ENCODE measurements at regions not wholly inside any gene's neighbourhood (a gene's known extent, or its start where the extent isn't known, plus 50 kb on each side); places are given as distances from the start of the nearest gene placed in this dataset.

- Histone ChIP-seq H3K9ac (ENCODE audit: control insufficient read depth, extremely low read depth, insufficient read depth, low read length) (no peak overlapping the region), H3K27me3 (ENCODE audit: control insufficient read depth, extremely low read depth, insufficient read depth, low read length) (no peaks in the 10 kb centered on the region), H3K36me3 (ENCODE audit: control insufficient read depth in 2 of 2, extremely low read depth in 1 of 2, insufficient read depth in 2 of 2, low read length in 2 of 2) (no peaks in the 10 kb centered on the region), H3K4me1 (ENCODE audit: control insufficient read depth, extremely low read depth, insufficient read depth, low read length) (peaks cover 12% of the 10 kb centered on the region), H3K79me2 (ENCODE audit: control insufficient read depth, insufficient read depth, low read length) (no peaks in the 10 kb centered on the region), H2AFZ (ENCODE audit: control insufficient read depth, low read length) (no peak overlapping the region), H3K4me3 (ENCODE audit: control insufficient read depth in 2 of 3, extremely low read depth in 1 of 3, insufficient read depth in 2 of 3, low read depth in 1 of 3, low read length in 3 of 3) (no peak overlapping the region), H3K9me3 (ENCODE audit: control insufficient read depth, low read depth, low read length) (no peaks in the 10 kb centered on the region), H3K9me1 (ENCODE audit: control insufficient read depth, extremely low read depth, insufficient read depth, low read length) (no peaks in the 10 kb centered on the region), H3K4me2 (ENCODE audit: control insufficient read depth, extremely low read depth, insufficient read depth, low read depth, low read length) (peak overlapping the region; percentile 29), H3K27ac (ENCODE audit: control insufficient read depth, insufficient read depth, low read length) (peak overlapping the region; percentile 31), H4K20me1 (ENCODE audit: control insufficient read depth, extremely low read depth, insufficient read depth, low read length) (no peaks in the 10 kb centered on the region)
- peak; percentile 60 to 76 (median 70) for TF ChIP-seq CTCF (optimal IDR thresholded peaks at IDR 0.05 in 1 of 3, IDR thresholded peaks at IDR 0.05 in 1 of 3, conservative IDR thresholded peaks at IDR 0.05 in 1 of 3; ENCODE audit: extremely low read depth in 1 of 3, insufficient read depth in 2 of 3, low read length in 3 of 3)
- TF ChIP-seq EZH2 (IDR thresholded peaks at IDR 0.05; ENCODE audit: low read length): no peak
- FAIRE-seq: peak; percentile 74
- dilution Hi-C loops (cut with MboI; ENCODE audit: extremely low pct_ligation_motif_present, low sequenced_read_pairs): no loop called here
- DNase-seq (ENCODE audit: low read depth, low spot score): no peak
Measured at GRCh38 chr13:38417727-38418126, 68.1 kb downstream of the UFM1 start.

GRCh38 chr13:38418286-38418685, 68.6 kb downstream of the UFM1 start:
- no peak for DNase-seq (ENCODE audit: low read depth, low spot score)
- no peaks in the 10 kb centered on the region for H3K9me3 ChIP-seq (ENCODE audit: control insufficient read depth, low read depth, low read length)

More at GRCh38 chr13:38418286-38418685, 68.6 kb downstream of the UFM1 start:
- Histone ChIP-seq H2AFZ (ENCODE audit: control insufficient read depth, low read length) (no peak overlapping the region), H3K4me3 (ENCODE audit: control insufficient read depth in 2 of 3, extremely low read depth in 1 of 3, insufficient read depth in 2 of 3, low read depth in 1 of 3, low read length in 3 of 3) (no peak overlapping the region), H3K27me3 (ENCODE audit: control insufficient read depth, extremely low read depth, insufficient read depth, low read length) (no peaks in the 10 kb centered on the region), H3K79me2 (ENCODE audit: control insufficient read depth, insufficient read depth, low read length) (no peaks in the 10 kb centered on the region), H3K36me3 (ENCODE audit: control insufficient read depth in 2 of 2, extremely low read depth in 1 of 2, insufficient read depth in 2 of 2, low read length in 2 of 2) (no peaks in the 10 kb centered on the region), H3K4me2 (ENCODE audit: control insufficient read depth, extremely low read depth, insufficient read depth, low read depth, low read length) (no peak overlapping the region), H3K4me1 (ENCODE audit: control insufficient read depth, extremely low read depth, insufficient read depth, low read length) (peaks cover 12% of the 10 kb centered on the region), H4K20me1 (ENCODE audit: control insufficient read depth, extremely low read depth, insufficient read depth, low read length) (no peaks in the 10 kb centered on the region), H3K27ac (ENCODE audit: control insufficient read depth, insufficient read depth, low read length) (no peak overlapping the region), H3K9me1 (ENCODE audit: control insufficient read depth, extremely low read depth, insufficient read depth, low read length) (no peaks in the 10 kb centered on the region), H3K9ac (ENCODE audit: control insufficient read depth, extremely low read depth, insufficient read depth, low read length) (no peak overlapping the region)
- no peak for FAIRE-seq
- TF ChIP-seq EZH2 (IDR thresholded peaks at IDR 0.05; ENCODE audit: low read length) (no peak), CTCF (optimal IDR thresholded peaks at IDR 0.05 in 1 of 3, IDR thresholded peaks at IDR 0.05 in 1 of 3, conservative IDR thresholded peaks at IDR 0.05 in 1 of 3; ENCODE audit: extremely low read depth in 1 of 3, insufficient read depth in 2 of 3, low read length in 3 of 3) (no peak)
- dilution Hi-C loops (cut with MboI; ENCODE audit: extremely low pct_ligation_motif_present, low sequenced_read_pairs): no loop called here
